UCSD-AML1 (cell line): ENCODE measurements at regions not wholly inside any gene's neighbourhood (a gene's known extent, or its start where the extent isn't known, plus 50 kb on each side); places are given as distances from the start of the nearest gene placed in this dataset.
"Not testable (repeated sequence)": the region's sequence is repeated elsewhere in the genome, so short reads cannot be mapped to it uniquely, and the experiment has no call there.

Source experiments
- DNase-seq: peaks from one replicate; lab custom pipeline; 2025; ENCODE audit not compliant: unreplicated experiment; lab: John Stamatoyannopoulos, UW

DNA sequence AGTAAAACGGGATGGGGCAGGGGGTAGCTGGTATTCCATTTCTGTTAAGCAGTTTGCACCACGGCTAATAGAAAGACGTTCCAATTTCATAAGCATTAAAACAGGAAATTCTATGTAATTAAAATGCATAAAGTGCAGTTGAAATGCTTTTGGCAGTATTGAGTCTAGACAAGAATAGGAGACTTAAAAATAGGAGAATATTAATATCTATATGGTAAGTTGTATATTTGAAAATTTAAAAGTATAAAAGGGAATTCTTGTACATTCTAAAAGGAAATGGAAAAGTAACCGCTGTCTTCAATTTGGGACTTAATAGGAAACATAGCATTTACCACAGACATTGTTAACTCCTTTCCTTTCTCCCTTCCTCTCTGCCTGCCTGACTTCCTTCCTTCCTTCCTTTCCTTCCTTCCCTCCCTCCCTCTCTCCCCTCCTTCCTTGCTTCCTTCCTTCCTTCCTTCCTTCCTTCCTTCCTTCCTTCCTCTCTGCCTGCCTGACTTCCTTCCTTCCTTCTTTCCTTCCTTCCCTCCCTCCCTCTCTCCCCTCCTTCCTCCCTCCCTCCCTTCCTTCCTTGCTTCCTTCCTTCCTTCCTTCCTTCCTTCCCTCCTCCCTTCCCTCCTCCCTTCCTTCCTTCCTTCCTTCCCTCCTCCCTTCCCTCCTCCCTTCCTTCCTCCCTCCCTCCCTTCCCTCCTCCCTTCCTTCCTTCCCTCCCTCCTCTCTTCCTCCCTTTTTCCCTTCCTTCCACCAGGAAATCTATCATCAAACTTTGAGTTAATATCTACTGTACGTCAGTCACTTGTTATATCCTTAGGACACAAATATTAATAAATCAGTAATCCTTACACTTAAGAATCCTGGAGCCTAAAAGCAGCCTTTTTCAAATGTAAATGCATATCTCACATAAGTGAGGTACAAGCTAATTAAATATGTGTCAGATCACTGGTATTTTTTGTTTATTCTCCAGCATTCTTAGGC is 1049.3 kb downstream of the GALC start:
- no peak for DNase-seq

DNA sequence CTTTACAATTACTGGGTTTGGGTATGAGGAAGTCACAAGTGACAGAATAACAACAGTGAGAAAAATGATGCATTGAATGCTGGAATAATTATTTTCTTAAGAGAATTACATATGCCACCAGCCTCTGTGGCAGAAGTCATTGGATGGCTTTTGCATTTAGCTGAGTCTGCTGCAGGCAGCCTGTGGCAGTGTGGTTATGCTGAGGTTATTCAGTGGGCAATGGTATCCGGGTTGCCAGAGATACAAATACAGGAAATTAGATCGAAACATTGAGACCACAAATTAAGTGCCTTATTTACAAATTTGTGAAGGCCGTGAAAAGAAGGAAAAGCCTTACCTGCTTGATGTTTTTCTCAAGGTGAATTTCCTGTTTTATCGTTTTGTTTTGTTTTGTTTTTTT is 1050.0 kb downstream of the GALC start:
- no peak for DNase-seq

DNA sequence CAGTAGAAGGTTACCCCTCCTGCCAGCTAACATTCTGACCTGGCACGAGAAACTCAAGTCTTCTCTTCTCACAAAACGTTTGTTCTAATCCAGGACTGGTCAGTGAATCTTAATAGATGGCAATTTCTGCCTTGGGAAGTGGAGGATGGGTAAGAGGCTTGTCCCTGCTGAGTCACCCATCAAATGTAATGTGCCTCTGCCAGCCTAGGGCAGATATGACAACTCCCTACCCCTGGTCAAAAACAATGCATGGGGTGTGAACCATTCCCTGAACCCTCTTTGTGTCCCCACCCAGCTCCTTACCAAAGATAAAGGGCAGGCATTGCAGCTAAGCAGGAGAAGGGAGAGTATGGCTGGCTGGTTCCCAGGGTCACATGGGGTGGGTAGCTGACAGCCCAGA is 1052.9 kb downstream of the GALC start:
- DNase-seq, result no peak

DNA sequence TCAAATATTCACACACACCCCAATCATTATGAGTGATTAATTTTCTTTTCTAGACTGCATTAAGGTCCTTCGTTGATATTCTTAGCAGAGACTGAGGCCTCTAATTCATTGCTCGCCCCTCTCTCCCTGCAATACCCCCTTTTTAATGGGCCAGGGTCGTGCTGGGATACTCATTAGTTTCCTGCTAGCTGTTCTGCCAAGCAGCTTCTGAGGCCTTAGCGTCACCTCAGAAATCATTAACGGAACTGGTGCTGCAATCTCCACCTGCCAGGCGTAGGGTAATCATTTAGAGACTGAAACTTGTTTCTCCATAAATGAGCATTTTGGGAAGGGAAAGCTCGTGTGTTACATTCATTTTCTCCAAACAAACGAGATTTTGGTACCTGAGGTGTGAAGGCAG is 1054.7 kb downstream of the GALC start:
- no peak for DNase-seq

DNA sequence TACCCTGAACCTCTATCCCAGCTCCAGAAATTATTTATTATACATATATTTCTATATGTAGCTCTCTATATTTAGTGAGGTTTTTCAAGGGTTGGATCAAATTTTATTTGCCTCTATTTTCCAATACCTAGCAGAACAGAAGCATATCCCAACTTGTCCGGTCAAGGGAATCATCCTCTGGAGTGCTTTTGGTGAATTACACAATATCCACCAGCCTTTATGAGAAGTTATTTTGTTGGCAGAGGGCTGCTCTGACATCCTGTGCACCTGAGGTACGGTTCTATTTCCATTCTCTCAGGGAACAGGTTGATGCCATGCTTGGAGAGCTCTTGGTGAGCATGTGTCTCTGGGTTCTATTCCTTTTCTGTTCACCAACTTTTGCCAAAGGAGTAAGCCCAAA is 1056.4 kb downstream of the GALC start:
- no peak for DNase-seq

DNA sequence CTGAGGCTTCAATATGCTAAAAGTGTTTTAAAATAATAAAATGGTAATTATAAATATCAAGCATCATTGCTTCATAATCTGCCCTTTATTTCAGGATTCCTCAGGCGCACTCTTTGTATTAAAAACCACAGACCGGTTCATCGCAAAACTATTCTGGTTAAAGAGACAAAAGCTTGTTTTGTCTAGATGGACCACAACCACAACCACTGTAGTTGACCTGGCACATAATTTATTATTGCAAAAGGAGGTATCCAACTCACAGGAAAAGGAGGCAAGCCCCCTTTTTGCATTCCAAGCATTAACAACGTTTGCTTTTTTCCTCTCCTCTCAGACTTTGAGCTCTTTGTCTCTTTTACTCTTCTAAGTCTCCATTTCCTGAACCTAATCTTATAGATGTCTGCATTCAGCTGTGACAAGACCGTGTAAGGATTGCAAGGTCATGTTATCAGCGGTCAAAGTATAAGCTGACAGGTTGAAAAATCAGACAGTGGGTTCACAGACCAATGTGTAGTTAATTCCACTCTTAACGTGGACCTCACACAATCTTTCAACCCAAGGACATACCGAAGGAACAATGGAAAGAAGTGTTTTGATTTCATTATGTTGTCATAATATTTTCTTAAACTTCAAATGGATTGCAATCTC is 1057.6 kb downstream of the GALC start:
- DNase-seq, result no peak

DNA sequence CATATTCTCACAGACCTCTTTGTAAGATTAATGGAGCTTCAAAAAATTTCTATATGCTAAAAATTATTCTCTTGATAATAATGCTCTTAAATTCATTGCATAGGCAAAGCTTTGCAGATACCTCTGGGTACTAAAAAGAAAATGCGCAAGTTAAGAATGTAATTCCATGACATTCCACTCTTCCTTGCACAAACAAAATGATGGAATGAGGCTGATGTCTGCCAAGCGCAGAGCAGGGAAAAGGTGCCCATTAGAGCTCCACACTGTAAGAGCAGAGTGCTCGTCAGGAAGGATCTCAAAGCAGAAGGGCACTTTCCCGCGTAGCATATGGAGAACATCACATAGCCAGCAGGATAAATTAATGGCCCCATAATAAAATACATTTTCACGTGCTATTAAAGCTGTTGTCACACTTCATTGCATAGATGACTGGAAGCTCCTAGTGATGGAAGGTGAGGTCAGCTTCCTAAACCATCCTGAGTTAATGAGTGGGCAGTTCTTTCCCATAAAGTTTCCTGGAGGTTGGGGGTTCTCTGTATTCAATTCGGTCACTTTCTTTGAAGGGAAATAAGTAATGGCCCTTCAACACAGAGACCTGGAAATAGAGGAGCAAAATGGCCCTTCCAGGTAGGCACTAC is 1058.9 kb downstream of the GALC start:
- no peak for DNase-seq

DNA sequence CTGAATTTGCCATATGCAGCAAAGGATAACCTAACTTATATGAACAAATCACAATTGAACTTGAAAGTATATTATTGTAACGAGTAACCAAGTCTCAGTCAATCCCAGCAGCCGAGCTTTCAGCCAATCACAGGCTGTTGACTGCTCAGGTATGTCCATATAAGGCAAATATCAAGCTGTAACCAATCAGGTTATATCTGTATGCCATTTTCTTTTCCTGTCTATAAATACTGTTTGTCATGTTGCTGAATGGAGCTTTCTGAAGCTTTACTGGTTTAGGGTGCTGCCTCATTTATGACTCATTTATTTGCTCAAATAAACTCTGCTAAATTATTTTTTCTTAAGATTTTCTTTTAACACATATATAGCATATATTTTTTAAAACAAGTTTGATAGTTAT is 1059.5 kb downstream of the GALC start:
- no peak for DNase-seq

DNA sequence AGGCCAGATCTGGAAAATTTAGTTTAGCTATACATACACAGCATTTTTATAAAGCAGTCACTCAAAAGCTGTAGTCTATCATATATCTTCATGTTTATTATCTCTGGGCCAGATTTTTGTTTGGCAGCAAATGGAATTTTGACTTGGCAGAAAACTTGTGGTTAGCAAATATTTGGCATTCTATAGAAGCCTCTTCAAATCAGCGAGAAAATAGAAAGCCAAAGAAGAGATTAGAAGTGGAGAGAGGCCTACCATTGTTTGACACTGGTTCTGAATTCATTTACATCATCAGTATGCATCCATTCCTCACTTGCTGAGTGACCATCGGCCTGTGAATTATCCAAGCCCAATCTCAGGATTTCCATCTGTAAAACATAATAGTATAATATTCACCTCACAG is 1077.6 kb downstream of the GALC start:
- no peak for DNase-seq

DNA sequence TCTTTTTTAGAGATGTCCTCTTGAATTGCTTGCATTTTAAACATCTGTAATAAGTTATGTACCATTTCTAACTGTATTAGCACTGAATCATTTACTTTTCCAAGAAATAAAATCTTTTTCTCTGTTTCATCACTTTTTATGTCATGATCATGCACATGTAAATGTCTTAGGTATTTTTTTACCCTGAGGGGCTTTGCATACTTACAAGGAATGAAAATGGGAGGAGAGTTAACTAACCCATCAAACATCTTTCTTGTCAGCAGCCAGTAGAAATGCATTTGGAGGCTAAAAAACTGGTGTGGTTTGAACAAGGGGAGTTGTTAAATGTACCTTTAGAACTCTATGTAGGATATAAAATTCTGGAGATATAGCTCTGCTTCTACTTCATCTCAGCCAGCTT is 1080.3 kb downstream of the GALC start:
- no peak for DNase-seq

DNA sequence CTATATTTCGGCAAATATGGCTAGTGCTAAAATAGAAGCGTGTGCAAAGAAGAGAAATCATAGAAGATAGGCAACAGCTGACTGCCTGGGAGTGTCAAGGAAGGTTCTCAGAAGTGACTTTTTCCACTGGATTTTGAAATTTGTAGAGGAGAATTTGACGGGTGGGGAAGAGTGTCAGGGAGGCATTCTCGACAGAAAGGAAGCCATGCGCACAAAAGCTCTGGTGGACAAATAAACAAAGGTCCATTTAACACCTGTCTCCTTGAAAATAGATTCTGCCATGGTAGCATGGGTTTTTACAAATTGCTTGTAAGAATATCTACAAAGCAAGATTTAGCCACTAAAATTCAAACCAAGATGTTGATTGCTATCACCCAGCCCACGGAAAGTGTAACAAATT is 1081.5 kb downstream of the GALC start:
- DNase-seq, result no peak

DNA sequence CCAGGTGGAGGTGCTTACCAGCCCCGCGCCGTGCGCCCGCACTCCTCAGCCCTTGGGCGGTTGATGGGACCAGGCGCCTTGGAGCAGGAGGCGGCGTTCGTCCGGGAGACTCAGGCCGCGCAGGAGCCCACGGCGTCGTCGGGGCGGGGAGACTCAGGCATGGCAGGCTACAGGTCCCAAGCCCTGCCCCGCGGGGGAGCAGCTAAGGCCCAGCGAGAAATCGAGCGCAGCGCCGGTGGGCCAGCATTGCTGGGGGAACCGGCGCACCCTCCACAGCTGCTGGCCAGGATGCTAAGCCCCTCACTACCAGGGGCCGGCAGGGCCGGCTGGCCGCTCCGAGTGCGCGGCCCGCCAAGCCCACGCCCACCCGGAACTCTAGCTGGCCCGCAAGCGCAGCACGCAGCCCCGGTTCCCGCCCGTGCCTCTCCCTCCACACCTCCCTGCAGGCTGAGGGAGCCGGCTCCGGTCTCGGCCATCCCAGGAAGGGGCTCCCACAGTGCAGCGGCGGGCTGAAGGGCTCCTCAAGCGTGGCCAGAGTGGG is 1087.5 kb downstream of the GALC start:
- DNase-seq, result not testable (repeated sequence)

DNA sequence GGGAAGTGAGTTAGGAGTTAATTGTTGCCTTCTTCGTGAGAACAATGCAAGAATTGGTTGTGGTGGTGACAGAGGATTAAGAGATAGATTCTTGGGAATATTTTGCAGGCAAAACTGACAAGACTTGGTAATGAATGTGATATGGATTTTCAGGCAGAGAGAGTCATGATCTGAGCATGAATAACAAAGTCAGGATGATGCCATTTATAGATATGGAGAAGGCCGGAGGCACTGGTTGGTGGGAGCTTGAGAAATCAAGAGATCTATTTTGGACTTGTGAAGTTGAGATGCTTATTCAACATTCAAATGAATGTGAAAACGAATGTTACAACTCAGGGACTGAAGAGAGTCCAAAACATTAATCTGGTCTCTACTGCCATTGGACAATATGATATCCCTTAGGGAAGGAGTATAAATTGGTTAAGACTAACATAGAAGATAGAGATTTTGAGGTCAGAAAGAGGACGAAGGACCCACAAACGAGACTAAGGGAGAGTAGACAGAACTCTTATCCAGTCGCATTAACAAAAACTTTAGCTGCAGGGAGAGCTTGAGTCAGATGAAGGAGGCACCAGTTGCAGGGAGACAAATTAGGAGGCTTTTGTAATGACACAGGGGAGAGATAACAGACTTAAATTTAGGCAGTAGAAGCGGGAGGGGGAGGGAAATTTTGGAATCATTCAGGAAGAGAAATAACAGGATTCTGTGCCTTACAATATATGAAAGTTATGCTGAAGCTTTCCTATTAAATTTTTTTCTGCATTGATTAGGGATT is 1090.6 kb downstream of the GALC start:
- no peak for DNase-seq

DNA sequence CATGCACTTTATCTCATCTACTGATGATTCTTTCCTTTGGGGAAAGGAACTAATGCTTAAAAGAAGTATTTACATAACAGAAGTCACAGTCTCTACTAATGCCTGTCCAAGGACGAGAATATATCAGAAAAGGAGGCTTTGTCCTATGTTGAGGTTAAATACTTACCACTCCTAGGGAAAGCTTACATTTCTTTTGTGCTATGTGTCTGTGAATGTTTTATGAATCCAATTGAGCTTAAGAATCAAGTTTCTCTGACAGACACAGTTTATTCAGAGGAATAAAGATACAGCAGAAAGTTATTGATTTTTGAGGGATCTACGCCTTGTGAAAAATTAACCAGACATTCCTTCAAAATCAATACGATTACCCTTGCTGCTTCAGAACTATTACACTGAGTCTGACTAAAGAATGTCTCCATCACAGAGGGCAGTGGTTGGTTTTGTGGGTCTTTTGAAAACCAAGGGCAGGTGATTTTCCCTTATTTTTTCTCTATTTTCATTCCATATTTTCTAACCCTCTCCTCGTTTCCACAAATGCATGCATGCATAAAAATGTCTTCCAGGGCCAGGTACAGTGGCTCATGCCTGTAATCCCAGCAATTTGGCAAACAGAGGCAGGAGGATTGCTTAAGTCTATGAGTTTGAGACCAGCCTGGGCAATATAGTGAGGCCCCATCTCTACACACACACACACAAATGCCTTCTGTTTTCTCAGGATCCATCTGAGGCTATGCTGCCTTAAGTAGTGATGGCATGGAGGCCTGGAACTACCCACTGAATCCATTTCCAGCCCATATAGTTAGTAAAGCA is 1095.1 kb downstream of the GALC start:
- DNase-seq, result no peak

DNA sequence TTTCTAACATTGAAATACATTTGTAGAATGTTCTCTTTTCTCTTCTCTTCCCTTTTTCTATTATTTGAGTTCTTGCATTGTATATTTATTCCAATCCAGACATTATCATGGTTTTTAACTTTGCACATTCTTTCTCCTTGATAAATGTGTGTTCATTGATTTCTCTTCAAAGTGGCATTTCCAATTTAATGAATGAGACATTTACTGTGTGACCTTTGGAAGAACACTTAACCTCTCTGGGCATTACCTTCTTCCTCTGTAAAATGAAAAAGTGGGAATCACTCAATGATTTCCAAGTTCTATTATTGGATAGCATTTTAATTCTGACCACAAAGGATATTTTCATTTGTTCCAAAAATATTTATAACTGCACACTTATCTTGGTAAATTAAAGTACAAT is 1095.8 kb downstream of the GALC start:
- no peak for DNase-seq

DNA sequence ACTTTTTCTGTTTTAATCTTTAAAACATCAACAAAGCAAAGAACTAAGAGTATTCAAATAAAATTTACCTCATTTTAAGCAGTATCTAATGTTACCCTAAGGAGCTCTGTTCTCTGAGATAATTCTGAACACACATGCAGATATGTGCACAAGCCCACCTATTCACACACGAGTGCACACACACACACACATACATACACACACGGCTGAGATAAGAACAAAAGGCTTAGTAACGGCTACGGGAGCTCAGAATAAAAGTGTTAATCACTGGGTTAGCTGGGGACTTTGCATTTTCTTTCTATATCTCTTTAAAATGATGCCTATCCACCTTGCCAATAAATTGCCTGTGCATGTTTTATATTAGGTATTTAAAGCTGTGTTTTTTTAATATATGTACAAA is 1096.3 kb downstream of the GALC start:
- no peak for DNase-seq

DNA sequence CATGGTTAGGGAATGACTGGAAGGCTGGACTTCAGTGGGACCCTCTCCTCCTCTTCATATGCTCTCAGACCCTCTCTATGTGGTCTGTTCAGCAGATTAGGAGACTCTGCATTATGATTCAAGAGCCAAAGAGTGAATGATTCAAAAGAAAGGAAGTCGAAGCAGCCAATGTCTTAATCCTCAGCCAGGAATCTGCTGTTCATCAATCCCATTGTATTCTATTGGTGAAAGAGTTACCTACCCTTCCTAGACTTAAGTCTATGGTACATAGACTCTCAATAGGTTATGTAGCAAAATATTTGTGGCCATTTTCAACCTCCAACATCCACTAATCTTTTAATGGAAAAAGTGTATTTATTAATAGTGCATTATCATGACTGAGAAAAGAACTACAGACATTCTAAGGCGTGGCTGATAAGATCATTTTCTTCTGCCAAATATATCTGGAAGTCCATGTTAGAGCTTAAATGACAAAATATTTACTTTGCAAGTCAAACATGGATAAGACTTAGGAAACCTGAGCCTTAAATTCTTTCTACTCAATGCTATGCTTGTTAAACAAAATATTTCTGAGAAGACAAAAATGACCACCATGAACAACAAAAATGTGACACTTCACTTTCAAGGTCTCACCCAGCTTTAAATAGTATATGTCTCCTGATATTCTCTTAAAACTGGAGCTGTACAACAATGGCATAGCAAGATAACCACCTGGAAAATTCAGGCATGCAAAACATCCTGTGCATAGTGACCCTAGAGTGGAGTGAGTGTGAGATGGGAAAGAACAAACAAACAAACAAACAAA is 1100.6 kb downstream of the GALC start:
- no peak for DNase-seq

DNA sequence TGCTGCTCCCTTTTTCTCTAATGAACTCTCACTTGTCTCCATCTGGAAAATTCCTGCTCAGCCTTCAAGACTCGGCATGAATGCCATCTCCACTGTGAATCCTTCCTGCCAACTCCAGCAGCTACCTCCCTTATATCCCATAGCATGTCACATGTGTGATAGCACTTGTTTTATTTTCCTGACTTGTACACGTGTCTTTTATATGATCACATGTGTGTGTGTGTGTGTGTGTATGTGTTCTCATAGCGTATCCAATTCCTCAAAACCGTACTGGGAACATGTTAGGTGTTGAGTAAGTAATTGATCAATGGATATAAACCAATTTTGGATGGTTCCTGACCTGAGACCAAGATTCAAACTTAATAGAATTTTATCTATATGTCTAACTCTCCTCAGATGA is 1107.7 kb downstream of the GALC start:
- DNase-seq, result no peak

DNA sequence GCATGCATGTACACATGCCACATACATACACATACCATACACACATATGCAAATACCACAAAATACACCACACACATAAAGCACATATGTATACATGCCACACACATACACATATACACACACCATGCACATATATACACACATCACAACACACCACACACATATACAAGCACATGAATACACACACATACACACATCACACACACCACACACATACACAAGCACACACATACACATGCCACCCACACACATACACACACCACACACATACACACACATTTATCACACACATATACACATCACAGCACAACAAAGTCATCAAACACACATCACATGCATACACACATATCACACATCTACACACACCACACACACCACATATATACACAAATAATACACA is 1108.5 kb downstream of the GALC start:
- DNase-seq, result no peak
